ENCODE measurements at regions not wholly inside any gene's neighbourhood (a gene's known extent, or its start where the extent isn't known, plus 50 kb on each side); places are given as distances from the start of the nearest gene placed in this dataset.
"Not testable (repeated sequence)": the region's sequence is repeated elsewhere in the genome, so short reads cannot be mapped to it uniquely, and the experiment has no call there.

DNA sequence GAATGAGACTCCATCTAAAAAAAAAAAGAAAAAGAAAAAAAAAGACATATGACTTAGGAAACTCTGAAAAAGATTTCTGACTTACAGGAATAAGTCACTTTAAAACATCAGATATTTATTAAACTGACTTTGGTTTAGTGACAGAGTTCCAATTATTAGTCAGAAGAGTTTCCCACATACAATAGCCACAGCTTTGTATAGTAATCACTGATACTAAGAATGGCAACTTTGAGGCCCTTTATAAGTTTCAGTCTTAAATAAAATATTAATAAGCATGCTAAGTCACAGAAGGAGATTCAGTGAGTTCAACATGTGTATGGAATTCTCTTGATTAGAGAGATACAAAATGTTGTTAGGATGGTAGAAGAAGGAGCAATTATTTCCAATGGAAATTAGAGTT lies 652.3 kb upstream of the AMOT start:
- no peak for DNase-seq

DNA sequence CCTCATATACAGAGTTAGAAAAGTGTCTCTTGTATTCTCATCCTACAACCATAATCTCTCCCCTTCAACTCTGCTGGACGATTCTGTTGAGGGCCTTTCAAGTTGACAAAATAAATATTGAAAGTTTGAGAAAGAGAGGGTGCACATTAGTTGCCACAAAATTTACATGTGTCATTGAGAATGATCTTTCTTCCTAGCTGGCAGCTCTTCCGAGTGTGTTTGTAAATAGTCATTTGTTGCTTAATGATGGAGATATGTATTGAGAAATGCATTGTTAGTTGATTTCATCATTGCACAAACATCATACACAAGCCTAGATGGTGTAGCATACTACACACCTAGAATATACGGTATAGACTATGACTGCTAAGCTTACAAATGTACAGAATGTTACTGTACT lies 632.8 kb upstream of the AMOT start:
- no peak for DNase-seq

DNA sequence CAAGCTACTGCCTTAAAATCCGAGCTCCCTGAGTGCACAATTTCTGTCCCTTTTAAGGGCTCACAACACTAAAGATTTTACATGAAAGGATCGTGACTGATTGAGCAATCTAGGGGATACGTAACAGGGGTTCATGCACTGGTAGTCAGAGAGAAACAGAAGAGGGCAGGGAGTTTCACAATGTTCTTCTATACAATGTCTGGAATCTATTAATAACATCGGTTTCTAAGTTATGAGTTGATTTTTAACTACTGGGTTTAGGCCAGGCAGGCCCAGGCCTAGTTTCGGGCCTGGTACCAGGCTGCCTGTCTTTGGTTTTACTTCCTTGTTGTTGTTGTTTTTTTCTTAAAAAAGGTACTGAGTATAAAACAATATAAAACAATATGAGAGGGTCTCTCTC lies 632.4 kb upstream of the AMOT start:
- not testable (repeated sequence) for DNase-seq

DNA sequence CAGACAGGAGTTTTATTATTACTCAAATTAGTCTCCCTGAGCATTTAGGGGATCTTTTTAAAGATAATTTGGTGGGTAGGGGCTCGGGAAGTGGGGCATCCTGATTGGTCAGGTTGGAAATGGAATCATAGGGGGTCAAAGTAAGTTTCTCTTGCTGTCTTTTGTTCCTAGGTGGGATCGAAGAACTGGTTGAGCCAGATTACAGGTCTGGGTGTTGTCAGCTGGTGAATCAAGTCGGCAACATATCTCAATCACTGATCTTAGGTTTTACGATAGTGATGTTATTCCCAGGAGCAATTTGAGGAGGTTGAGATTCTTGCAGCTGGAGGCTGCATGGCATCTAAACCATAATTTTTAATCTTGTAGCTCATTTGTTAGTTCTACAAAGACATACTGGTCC lies 629.5 kb upstream of the AMOT start:
- DNase-seq: no peak

DNA sequence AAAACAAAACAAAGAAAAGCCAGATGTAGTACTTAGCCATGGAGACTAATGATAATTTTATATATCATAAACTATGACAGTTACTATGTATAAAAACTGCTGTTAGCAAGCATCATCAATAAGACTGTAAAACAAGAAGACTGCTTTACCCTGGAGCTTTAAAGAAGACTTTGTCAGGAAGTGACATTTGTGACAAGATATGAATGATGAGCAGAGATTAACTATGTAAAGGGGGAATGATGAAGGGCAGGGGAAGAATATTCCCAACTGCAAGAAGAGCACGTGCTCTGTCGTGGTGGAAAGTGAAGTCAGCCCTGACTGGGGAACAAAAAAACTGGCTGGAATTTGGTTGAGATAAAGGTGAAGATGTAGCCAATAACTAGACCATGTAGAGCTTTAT lies 617.1 kb upstream of the AMOT start:
- DNase-seq: no peak

DNA sequence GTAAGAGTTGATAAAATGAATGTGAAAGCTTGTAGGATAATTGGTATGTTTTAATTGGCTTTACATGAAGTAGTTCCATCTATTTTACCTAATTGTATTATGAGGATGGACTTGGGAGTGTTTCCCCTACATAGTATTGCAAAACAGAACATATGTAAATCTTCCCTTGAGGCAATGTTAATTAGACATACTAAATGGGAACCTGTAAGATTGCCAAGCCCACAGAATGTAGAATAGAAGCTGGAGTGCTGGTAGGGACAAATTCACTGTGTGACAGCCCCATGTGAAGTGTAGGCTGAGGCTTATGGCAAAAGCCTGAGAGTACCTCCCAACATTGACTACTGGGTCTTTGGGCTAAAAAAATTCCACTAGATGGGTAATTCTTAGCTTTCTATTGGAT lies 615.0 kb upstream of the AMOT start:
- no peak for DNase-seq

DNA sequence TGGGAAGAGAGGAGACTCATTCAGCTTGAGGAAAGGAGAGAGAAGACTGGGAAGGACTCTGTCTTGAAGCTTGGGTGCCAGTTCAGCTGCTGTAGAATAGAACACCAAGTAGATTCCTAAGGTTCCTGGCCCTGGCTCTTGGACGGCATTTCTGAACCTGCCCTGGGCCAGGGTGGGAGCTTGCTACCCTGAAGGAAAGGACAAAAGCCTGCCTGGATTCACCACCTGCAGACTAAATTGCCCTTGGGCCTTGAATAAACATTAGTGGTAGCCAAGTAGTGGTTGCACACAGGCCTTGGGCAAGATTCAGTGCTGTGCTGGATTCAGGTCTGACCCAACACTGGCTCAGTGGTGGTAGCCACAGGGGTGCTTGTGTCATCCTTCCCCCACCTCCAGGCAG lies 588.4 kb upstream of the AMOT start:
- DNase-seq: no peak

DNA sequence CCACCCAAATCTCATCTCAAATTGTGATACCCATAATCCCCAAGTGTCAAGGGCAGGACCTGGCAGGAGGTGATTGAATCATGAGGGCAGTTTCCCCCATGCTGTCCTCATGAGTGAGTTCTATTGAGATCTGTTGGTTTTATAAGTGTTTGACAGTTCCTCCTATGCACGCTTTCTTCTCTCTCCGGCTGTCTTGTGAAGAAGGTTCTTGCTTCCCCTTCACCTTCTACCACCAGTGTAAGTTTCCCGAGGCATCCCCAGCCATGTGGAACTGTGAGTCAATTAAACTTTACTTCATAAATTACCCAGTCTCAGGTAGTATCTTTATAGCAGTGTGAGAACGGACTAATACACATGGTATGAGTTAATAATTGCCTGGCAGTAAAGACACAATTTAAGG lies 581.7 kb upstream of the AMOT start:
- DNase-seq: no peak

DNA sequence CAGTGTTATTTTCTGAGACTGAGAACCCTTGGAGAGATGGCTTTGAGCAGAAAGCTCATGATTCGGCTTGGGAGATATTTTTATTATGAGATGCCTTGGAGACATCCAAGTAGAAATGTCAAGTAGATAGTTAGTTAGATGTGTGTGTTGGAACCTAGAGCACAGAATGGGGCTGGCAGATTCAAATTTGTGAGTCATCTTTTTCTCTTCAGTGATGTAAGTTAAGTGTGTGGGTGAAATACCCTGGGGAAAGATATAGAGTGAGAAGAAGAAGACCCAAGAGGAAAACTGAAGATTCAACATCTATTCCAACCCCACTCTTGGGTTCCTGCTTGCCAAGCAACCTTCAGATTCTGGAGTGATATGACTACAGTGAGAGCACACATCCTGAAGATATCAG lies 580.8 kb upstream of the AMOT start:
- DNase-seq: no peak

DNA sequence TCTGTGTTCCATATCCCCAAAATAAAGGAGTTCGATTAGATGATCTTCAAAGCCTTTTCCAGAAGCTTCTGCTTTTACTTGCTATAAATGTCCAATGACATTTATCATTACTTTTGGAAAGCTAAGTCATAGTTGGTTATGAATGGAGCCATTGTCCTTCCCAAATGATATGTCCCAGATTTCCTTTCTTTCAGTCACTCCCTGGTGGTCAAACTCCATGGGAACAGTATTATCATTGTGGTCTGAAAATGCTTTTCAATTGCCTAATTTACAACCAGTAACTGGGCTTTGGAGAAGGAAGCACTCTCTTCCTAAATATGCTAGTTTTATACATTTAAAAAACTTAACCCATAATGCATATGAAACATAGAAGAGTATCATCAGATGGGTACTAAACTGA lies 571.5 kb upstream of the AMOT start:
- DNase-seq: no peak

DNA sequence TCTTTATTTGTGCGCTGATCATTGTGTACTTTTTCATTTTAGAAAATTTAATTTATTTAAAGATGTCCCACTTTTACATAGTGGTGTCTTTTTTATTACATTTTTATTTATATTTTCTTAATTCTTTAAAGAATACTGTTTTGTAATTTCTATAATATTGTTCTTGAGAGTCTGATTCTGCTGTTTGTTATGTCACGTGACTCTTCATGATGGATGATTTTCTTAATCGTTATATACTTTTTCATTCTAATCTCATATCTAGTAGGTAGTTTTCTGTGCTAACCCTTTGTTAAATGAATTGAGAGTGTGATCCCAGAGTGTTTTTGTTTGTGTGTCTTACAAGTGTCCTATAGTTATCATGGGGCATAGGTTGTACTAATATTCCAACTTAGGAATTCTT lies 568.2 kb upstream of the AMOT start:
- DNase-seq: no peak

DNA sequence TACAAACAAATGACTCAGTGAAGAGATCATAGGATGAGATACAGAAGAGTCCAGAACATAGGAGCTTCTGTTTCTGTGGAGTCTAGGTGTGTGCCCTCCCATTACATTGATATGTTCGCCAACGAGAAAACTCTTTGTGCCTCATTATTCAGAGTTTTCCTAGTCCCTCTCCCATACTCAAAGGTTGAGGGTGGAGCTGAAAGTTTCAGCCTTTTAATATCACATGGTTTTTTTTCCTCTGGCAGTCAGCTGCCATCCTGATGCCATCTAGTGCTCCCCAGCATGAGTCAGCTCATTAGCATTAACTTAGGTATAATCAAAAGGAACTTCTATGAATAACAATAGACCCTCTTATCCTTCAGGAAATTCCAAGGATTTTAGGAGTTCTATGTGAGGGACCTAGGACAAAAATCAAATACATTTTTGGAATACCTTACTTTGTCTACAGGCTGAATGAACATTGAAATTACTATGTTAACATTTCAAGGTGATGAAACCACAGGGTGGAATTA lies 559.6 kb upstream of the AMOT start:
- no peak for DNase-seq

DNA sequence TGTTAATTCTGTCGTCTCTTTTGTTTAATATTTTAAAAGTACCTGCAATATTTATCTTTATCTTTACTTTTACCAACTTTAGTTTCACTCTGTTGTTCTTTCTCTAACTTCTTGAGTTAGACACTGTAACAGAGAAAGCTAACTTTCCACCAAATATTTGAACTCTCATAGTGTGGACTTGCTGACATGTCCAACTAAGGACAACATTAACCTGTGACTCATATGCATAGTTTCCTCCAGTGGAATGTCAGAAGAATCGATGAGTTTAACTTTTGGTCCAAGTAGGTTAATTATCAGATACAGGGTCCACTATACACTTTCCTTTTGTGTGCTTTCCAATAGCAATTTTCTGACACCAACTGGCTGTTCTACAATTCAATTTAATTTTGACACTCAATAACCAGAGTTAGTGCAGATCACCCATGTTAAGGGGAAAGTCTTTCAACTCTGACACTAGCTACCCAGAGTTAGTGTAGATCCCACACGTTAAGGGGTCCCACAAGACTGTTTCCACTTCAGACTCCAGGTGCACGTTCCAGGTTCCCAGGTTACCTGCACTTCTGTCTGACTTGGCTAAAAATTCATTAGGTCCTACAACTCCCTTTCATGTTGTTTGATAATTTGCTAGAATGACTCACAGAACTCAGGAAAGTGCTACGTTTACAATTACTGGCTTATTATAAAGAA lies 559.0 kb upstream of the AMOT start:
- DNase-seq: no peak

DNA sequence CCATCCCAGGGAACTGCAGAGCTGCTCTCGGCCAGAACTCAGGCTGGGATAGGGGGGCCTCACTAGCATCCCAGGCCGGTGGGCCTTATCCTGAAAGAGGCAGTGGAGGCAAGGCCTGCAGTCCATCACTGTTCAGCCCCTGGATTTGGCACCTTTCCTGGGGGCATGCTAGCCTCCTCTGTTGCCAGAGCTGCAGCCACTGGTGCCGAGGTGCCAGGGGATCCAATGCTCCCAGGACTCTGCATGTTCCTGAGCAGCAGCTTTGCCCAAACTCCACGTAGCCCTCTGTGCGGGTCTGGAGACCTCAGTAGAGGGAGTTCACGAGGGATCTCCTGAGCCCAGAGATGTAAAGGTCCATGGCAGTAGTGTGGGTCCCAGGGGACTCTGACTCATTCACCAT lies 551.7 kb upstream of the AMOT start:
- DNase-seq: no peak

DNA sequence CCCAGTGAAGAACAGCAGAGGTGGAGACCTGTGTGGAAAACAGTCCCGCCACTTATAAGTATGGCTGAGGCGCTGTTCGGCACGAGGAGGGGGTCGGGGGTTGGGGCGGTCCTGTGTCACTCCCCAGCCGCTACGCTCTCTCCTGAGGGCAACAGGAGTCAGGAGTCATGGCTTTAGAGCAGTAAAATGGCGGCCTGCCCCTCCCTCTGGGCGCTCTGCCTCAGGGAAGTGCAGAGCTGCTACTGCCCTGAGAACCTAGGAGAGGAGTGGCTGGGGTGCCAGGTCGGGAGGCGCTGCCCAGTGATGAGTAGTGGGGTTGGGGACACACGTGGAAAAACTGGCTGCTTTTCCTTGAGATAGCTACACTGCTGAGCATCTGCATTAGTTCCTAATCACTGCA lies 551.2 kb upstream of the AMOT start:
- no peak for DNase-seq

DNA sequence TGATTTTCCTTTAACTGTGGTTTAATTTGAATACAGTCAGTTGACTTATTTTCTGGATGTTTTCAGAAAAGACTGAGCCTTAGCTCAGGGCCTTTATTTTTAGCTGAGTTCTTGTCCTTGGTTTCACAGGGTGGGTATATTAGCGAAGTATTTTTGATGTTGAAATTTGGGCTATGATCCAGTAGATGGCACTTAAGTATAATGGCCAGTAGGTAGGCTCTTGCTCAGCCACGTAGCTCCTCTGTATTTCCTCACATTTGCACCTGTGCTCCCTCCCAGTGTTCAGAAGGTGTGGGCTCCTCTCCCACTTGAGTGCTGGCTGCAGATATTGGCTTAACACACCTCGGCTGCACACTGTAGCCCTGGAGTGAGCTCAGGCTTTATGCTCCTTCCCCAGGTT lies 549.9 kb upstream of the AMOT start:
- no peak for DNase-seq

DNA sequence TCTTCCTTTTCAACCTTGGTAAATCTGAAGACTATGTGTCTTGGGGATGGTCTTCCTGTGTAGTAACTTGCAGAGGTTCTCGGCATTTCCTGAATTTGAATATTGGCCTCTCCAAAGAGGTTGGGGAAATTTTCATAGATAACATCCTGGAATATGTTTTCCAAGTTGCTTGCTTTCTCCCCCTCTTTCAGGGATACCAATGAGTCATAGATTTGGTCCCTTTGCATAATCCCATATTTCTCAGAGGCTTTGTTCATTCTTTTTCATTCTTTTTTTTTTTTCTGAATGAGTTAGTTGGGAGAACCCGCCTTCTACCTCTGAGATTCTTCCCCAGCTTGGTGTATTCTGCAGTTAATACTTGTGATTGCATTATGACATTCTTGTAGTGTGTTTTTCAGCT lies 549.2 kb upstream of the AMOT start:
- no peak for DNase-seq

DNA sequence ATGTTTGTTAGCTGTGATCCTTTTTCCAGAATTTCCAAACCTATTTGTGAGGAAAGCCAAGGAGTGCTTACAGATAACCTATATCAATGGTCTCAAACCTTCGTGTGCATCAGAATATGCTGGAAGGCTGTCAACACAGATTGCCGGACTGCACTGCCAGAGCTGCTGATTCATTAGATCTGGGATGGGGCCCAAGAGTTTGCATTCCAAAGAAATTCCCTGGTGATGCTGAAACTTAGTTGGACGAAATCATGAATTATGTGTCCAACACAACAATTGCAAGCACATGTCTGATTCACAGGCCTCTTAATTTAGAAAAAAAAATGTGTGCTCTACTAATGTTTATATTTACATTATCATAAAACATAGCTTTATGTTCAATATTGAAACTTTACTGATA lies 544.0 kb upstream of the AMOT start:
- DNase-seq: no peak

DNA sequence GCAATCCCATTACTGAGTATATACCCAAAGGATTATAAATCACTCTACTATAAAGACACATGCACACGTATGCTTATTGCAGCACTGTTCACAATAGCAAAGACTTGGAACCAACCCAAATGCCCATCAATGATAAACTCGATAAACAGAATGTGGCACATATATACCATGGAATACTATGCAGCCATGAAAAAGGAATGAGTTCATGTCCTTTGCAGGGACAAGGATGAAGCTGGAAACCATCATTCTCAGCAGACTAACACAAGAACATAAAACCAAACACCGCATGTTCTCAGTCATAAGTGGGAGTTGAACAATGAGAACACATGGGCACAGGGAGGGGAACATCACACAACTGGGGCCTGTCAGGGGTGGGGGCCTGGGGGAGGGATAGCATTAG lies 532.8 kb upstream of the AMOT start:
- not testable (repeated sequence) for DNase-seq

DNA sequence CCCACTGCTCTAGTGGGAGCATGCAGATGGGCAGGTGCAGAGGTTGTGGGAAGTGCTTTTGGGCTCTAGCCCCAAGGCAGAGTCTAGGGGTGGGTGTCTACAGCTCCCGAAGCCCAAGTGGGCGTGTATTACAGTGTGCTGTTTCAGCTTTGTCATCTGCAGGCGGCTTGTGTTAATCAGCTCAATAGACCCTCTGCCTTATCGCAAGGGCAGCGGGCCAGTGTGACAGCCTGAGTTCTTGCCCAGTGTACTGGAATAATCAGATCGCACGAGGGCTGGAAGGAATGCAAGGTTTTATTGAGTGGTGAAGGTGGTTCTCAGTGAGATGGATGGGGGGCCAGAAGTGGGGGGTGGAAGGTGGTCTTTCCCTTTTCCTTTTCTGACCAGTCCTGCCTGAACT lies 529.4 kb upstream of the AMOT start:
- no peak for DNase-seq

DNA sequence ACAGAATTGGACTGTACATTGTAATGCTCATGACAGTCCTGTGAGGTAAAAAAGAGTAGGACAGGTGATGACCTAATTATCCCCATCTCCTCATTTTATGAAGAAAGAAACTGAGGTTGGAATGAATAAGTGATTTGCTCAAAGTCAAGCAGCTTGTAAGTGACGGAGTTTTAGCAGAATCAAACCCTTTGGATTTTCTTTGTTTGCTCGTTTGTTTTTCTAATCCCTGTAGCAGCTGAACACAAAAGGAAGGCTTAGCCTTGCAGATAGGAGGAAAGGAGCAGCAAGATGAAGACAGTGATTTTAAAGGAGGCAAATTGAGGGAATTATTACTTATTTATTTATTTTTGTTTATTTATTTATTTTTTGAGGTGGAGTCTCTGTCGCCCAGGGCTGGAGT lies 528.4 kb upstream of the AMOT start:
- DNase-seq: no peak

DNA sequence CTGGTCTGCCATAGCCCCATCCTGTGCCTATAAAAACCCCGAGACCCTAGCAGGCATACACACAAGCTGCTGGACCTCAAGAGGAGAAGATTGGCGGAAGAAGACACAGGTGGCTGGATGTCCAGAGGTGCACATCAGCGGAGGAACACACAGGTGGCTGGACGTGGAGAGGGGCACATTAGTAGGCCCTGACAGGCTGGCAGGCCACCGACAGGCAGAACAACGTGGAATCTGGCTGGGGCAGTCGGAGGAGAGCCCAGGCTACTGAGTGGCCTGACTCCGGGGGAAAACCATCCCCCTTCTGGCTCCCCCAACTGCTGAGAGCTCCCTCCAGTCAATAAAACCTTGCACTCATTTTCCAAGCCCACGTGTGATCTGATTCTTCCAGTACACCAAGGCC lies 512.5 kb upstream of the AMOT start:
- DNase-seq: no peak

DNA sequence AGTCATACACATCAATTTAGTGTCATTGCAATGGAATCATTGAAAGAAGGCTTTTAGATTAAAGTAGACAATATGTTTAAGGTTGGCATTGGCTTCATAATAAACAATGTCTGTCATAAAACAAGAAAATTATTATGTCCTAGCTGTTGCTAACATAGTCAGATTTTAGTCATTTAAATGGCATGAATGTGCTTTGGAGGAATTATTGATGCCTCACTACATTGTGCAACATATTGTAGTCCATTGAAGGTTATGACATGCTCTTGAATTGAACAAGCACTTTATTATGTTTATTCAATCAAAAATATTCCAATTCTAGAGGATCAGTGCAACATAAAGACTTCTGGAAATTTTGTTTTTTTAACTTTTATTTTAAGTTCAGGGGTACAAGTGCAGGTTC lies 489.8 kb upstream of the AMOT start:
- DNase-seq: no peak

DNA sequence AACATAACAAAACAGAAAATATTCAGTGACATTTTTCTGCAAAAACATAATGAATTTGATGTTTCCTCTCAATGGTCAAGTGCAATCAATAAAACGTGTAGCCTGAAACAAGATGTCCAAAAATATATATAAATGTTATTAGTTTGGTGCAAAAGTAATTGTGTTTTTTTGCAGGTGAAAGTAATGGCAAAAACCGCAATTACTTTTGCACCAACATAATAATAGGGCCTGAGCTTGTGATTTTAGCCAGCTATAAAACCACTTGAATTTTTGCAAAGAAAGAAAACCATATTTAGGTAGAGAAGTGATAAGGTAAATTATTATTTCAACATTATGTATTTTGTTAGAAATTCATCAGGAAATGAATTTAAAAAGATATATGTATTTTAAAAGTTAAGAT lies 475.3 kb upstream of the AMOT start:
- no peak for DNase-seq

DNA sequence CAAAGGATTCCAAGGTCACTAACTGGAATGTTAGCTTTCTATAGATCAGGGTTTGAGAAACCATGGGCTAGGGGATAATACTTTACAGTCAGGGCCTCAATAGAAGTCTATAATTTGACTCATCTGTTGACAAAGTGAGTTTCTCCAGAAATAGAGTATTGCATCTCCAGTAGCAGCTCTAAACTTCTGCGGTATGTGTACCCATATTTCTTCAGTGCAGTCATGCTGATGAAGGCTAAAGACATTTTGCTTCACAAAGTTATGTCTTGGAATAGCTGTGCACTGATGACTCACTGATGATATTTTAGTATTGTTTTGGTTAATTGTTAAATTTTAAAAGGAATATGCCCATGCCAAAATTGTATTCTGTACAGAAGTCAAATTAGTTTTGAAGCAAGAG lies 464.9 kb upstream of the AMOT start:
- no peak for DNase-seq

DNA sequence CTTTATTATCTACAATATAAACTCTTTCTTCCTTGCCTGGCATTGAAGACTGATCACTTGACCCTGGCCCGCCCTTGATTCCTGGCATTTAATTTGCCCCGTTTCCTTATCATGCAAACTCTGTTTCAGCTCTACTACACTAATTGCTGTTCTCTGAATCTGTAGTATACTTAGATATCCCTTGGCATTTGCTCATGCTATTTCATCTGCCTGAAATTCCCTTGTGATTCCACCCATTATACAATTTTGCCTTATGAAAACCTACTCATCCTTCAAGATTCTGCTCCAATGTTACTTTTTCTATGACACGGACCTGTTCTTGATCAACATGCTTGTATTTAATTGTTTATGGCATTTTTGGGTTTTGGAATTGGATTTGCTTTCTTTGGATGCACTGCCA lies 459.9 kb upstream of the AMOT start:
- no peak for DNase-seq

All from T-helper 1 cell (primary cell).